ENCODE measurements at regions not wholly inside any gene's neighbourhood (a gene's known extent, or its start where the extent isn't known, plus 50 kb on each side); places are given as distances from the start of the nearest gene placed in this dataset.

- TF ChIP-seq ASH2L (IDR thresholded peaks at IDR 0.05; ENCODE audit: low read length): no peak
- TF ChIP-seq RXRA (IDR thresholded peaks at IDR 0.05; ENCODE audit: insufficient read depth, low read depth, low read length): no peak
- TF ChIP-seq TCF12 (IDR thresholded peaks at IDR 0.05; ENCODE audit: low read depth, low read length): 0 out of 2 replicates have a peak, but pooled peaks have one; percentile 39
- no peak for TF ChIP-seq JUN (IDR thresholded peaks at IDR 0.05; ENCODE audit: low read depth, low read length)
- no peak for TF ChIP-seq HDAC6 (IDR thresholded peaks at IDR 0.05; ENCODE audit: low read depth, low read length)
- TF ChIP-seq TAF1 (IDR thresholded peaks at IDR 0.05; ENCODE audit: low read depth, low read length): peak; percentile 32; the same call in 1 of the 2 replicates
- TF ChIP-seq SIN3A (conservative IDR thresholded peaks at IDR 0.05 in 1 of 2, IDR thresholded peaks at IDR 0.05 in 1 of 2; ENCODE audit: low read depth in 1 of 2, low read length in 2 of 2): no peak
- no peak for TF ChIP-seq ATF3 (IDR thresholded peaks at IDR 0.05; ENCODE audit: insufficient read depth, low read depth, low read length)
- no peak for TF ChIP-seq CTBP2 (IDR thresholded peaks at IDR 0.05; ENCODE audit: borderline replicate concordance, insufficient read depth, insufficient read length, low read length)
- no peak for TF ChIP-seq SIX5 (IDR thresholded peaks at IDR 0.05; ENCODE audit: low read depth, low read length)
- TF ChIP-seq EZH2 (IDR thresholded peaks at IDR 0.05; ENCODE audit: low read depth, low read length, severe bottlenecking): no peak
- TF ChIP-seq CBX5 (IDR thresholded peaks at IDR 0.05; ENCODE audit: low read depth, low read length): no peak
- TF ChIP-seq CEBPB (IDR thresholded peaks at IDR 0.05; ENCODE audit: low read depth, low read length): no peak
- no peak; the same call in 1 of the 2 replicates for TF ChIP-seq RBBP5 (IDR thresholded peaks at IDR 0.05; ENCODE audit: borderline replicate concordance, low read depth, low read length)
- TF ChIP-seq CBX8 (IDR thresholded peaks at IDR 0.05; ENCODE audit: borderline replicate concordance, low read depth, low read length): no peak
- no peak for TF ChIP-seq ATF2 (IDR thresholded peaks at IDR 0.05; ENCODE audit: low read length)
- no peak for TF ChIP-seq KDM1A (IDR thresholded peaks at IDR 0.05; ENCODE audit: borderline replicate concordance, low read length)
- TF ChIP-seq EP300 (IDR thresholded peaks at IDR 0.05; ENCODE audit: borderline replicate concordance in 1 of 2, low read depth in 2 of 2, low read length in 2 of 2): peak in 1 of 2 experiments; percentile 67; a peak in 1 of 3 replicates
- TF ChIP-seq GTF2F1 (IDR thresholded peaks at IDR 0.05; ENCODE audit: borderline replicate concordance, low read depth, low read length): no peak
Measured at GRCh38 chr22:27461470-27461869, 340.1 kb downstream of the MN1 start (continued).

Measured in H1 (cell line).